H1 (cell line): ENCODE measurements at regions not wholly inside any gene's neighbourhood (a gene's known extent, or its start where the extent isn't known, plus 50 kb on each side); places are given as distances from the start of the nearest gene placed in this dataset.

Experiments
- FOSL1 ChIP-seq: IDR thresholded peaks from 2 replicates; pipeline ENCODE4 v1.6.1; 2011; ENCODE audit warnings: mild to moderate bottlenecking, low read depth, low read length, moderate library complexity; ENCODE audit not compliant: insufficient read depth
- GABPA ChIP-seq: IDR thresholded peaks from 2 replicates; pipeline ENCODE4 v1.6.1; 2011; ENCODE audit warnings: mild to moderate bottlenecking, low read length, moderate library complexity, borderline replicate concordance; ENCODE audit not compliant: insufficient read depth
- KDM1A ChIP-seq: fragments of 200-600, 300-600 bp; sonication (generic); IDR thresholded peaks from 2 replicates; pipeline ENCODE4 v1.7.1; 2016; ENCODE audit warnings: mild to moderate bottlenecking, low read length, borderline replicate concordance
- SP2 ChIP-seq: IDR thresholded peaks from 2 replicates; pipeline ENCODE4 v1.6.1; 2012; ENCODE audit warnings: mild to moderate bottlenecking, low read length, inconsistent platforms
- TAF7 ChIP-seq: optimal IDR thresholded peaks from 2 replicates; pipeline ENCODE3; 2011; ENCODE audit warnings: low read depth, mild to moderate bottlenecking, inconsistent platforms, low read length, moderate library complexity, borderline replicate concordance

GRCh38 chr1:43066578-43066977, 105.5 kb downstream of the EBNA1BP2 start (continued):
- TF ChIP-seq GABPA (no peak), SP2 (no peak), FOSL1 (no peak), KDM1A (no peak), TAF7 (no peak)
- TF ChIP-seq, all 59 proteins: peak for 0
